Testis (tissue), 2 donors: ENCODE measurements at regions not wholly inside any gene's neighbourhood (a gene's known extent, or its start where the extent isn't known, plus 50 kb on each side); places are given as distances from the start of the nearest gene placed in this dataset.

Experiments used
- DNase-seq: peaks from one replicate; pipeline ENCODE4 v3.0.0-alpha.2; 2019
- H3K27ac ChIP-seq, 2 donors: fragments of 200-600 bp; sonication (generic); one replicate each; pipeline ENCODE4 v1.5.1; 2019
- H3K27me3 ChIP-seq: fragments of 200-600 bp; sonication (generic); one replicate; pipeline ENCODE4 v1.5.1; 2019
- H3K36me3 ChIP-seq: fragments of 200-600 bp; sonication (generic); one replicate; pipeline ENCODE4 v1.5.1; 2017; ENCODE audit warnings: low read depth; ENCODE audit errors: missing control alignments
- H3K4me1 ChIP-seq: fragments of 200-600 bp; sonication (generic); one replicate; pipeline ENCODE4 v1.5.1; 2019
- H3K4me3 ChIP-seq, 2 donors: fragments of 200-600 bp; sonication (generic); one replicate each; pipeline ENCODE4 v1.5.1; 2017 to 2019
- H3K9me3 ChIP-seq: fragments of 200-600 bp; sonication (generic); one replicate; pipeline ENCODE4 v1.5.1; 2017
- CTCF ChIP-seq, 3 experiments: fragments of 450-650 bp in 2 of 3; fragments of 200-600 bp in 1 of 3; sonication (generic) in 1 of 3; IDR thresholded peaks; one replicate each; pipeline ENCODE4 v1.5.1; 2016 to 2019; ENCODE audit warnings: antibody characterized with exemption in 3 of 3, mild to moderate bottlenecking in 2 of 3, moderate library complexity in 1 of 3
- POLR2A ChIP-seq: fragments of 450-650 bp; IDR thresholded peaks from one replicate; pipeline ENCODE4 v1.6.1; 2017; ENCODE audit warnings: antibody characterized with exemption, mild to moderate bottlenecking, moderate library complexity
- WGBS, 2 donors: methylation state at CpG; one replicate each; pipeline ENCODE4 v1.1.5; 2018; 5-methylcytosine and 5-hydroxymethylcytosine counted together
- intact Hi-C: fragments of 100-400 bp; cut with DNase I; formaldehyde crosslinking; loops from one replicate; pipeline ENCODE4 v1.15.1; 2023; ENCODE audit warnings: low total_unique reads

GRCh38 chr6:56761651-56762050, 119.0 kb upstream of the DST start:
- H3K36me3 ChIP-seq: no peaks in the 10 kb centered on the region
- WGBS, 2 donors: 94 to 95% methylated on average over 1 of the region's 1 CpG
- H3K27me3 ChIP-seq: no peaks in the 10 kb centered on the region
- intact Hi-C loops: no loop called here
- H3K4me3 ChIP-seq: no peak overlapping the region
- no peaks in the 10 kb centered on the region for H3K4me1 ChIP-seq
- H3K9me3 ChIP-seq: no peaks in the 10 kb centered on the region
- no peak for TF ChIP-seq CTCF (IDR thresholded peaks at IDR 0.05)
- no peak for TF ChIP-seq POLR2A
- no peak overlapping the region for H3K27ac ChIP-seq
- DNase-seq: no peak

- 46 to 100% methylated on average over 1 of the region's 1 CpG for WGBS, 2 donors
- H3K27ac ChIP-seq: no peak overlapping the region
- no peak for TF ChIP-seq CTCF (IDR thresholded peaks at IDR 0.05)
- no peak for TF ChIP-seq POLR2A
- intact Hi-C loops: no loop called here
- no peaks in the 10 kb centered on the region for H3K4me1 ChIP-seq
- no peaks in the 10 kb centered on the region for H3K36me3 ChIP-seq
- no peak overlapping the region for H3K4me3 ChIP-seq
- no peak for DNase-seq
- no peaks in the 10 kb centered on the region for H3K9me3 ChIP-seq
- H3K27me3 ChIP-seq: no peaks in the 10 kb centered on the region
Measured at GRCh38 chr6:56760842-56761241, 118.2 kb upstream of the DST start.

- no peak for DNase-seq
- no peak overlapping the region for H3K27ac ChIP-seq
- no peak for TF ChIP-seq CTCF (IDR thresholded peaks at IDR 0.05)
- TF ChIP-seq POLR2A: no peak
- H3K4me1 ChIP-seq: no peaks in the 10 kb centered on the region
- no peaks in the 10 kb centered on the region for H3K36me3 ChIP-seq
- no peaks in the 10 kb centered on the region for H3K9me3 ChIP-seq
- no peaks in the 10 kb centered on the region for H3K27me3 ChIP-seq
- intact Hi-C loops: no loop called here
- WGBS, 2 donors: 79 to 80% methylated on average over 2 of the region's 2 CpGs
- H3K4me3 ChIP-seq: no peak overlapping the region
Measured at GRCh38 chr6:56759521-56759920, 116.8 kb upstream of the DST start.

- 93 to 100% methylated on average over 2 of the region's 2 CpGs for WGBS, 2 donors
- DNase-seq: no peak
- Histone ChIP-seq H3K27ac (no peak overlapping the region), H3K9me3 (no peaks in the 10 kb centered on the region), H3K4me3 (no peak overlapping the region), H3K36me3 (no peaks in the 10 kb centered on the region), H3K4me1 (no peaks in the 10 kb centered on the region), H3K27me3 (no peaks in the 10 kb centered on the region)
- no peak for TF ChIP-seq POLR2A
- TF ChIP-seq CTCF (IDR thresholded peaks at IDR 0.05): no peak
- intact Hi-C loops: no loop called here
Measured at GRCh38 chr6:56758553-56758952, 115.9 kb upstream of the DST start.

- no peaks in the 10 kb centered on the region for H3K36me3 ChIP-seq
- no peaks in the 10 kb centered on the region for H3K9me3 ChIP-seq
- no peak overlapping the region for H3K27ac ChIP-seq
- no peaks in the 10 kb centered on the region for H3K27me3 ChIP-seq
- TF ChIP-seq CTCF (IDR thresholded peaks at IDR 0.05) (no peak), POLR2A (no peak)
- DNase-seq: no peak
- no peak overlapping the region for H3K4me3 ChIP-seq
- no peaks in the 10 kb centered on the region for H3K4me1 ChIP-seq
- intact Hi-C loops: no loop called here
Measured at GRCh38 chr6:56758120-56758519, 115.4 kb upstream of the DST start.
